Naive thymus-derived CD8-positive, alpha-beta T cell (primary cell): ENCODE measurements at regions not wholly inside any gene's neighbourhood (a gene's known extent, or its start where the extent isn't known, plus 50 kb on each side); places are given as distances from the start of the nearest gene placed in this dataset.
"Not testable (repeated sequence)": the region's sequence is repeated elsewhere in the genome, so short reads cannot be mapped to it uniquely, and the experiment has no call there.

Experiments used
- ATAC-seq, 2 donors: fragments of 150-1000 bp; cut with Tn5 transposase in 1 of 2; sonication (Bioruptor Pico), chemical (Tn5 transposase) in 1 of 2; 1 replicate in 1 of 2; 2 replicates in 1 of 2; pipeline ENCODE4 v1.10.0; 2021; ENCODE audit warnings: mild to moderate bottlenecking in 2 of 2, moderate library complexity in 2 of 2
- POLR2A ChIA-PET: fragments of 350-600 bp; sonication (Branson Sonifier 250); formaldehyde crosslinking; loops from one replicate; lab custom pipeline; 2021; ENCODE audit warnings: antibody characterized with exemption; lab: Charles Lee
- DNase-seq, 10 donors: peaks; one replicate each; pipeline versions ENCODE4 v3.0.0 to v3.0.0-alpha.2; 2020 to 2022
- H3K27ac Mint-ChIP-seq, 10 donors: one replicate each; pipeline ENCODE4 v1.8.0; 2020 to 2022; ENCODE audit warnings: mild to moderate bottlenecking in 10 of 10, mixed read lengths in 10 of 10, moderate library complexity in 4 of 10, inconsistent platforms in 1 of 10
- H3K27me3 Mint-ChIP-seq, 5 donors: one replicate each; pipeline ENCODE4 v1.8.0; 2021 to 2022; ENCODE audit warnings: mixed read lengths in 5 of 5
- H3K36me3 Mint-ChIP-seq, 3 donors: one replicate each; pipeline ENCODE4 v1.8.0; 2020 to 2022; ENCODE audit warnings: mixed read lengths in 3 of 3, mild to moderate bottlenecking in 2 of 3, inconsistent platforms in 1 of 3
- H3K4me1 Mint-ChIP-seq, 4 donors: one replicate each; pipeline ENCODE4 v1.8.0; 2021 to 2022; ENCODE audit warnings: mixed read lengths in 4 of 4
- H3K4me3 Mint-ChIP-seq, 10 donors: one replicate each; pipeline ENCODE4 v1.8.0; 2020 to 2022; ENCODE audit warnings: mild to moderate bottlenecking in 10 of 10, mixed read lengths in 10 of 10, moderate library complexity in 6 of 10, inconsistent platforms in 1 of 10
- H3K9me3 Mint-ChIP-seq, 9 donors: one replicate each; pipeline ENCODE4 v1.8.0; 2020 to 2022; ENCODE audit warnings: mixed read lengths in 9 of 9, mild to moderate bottlenecking in 3 of 9, inconsistent platforms in 1 of 9, moderate library complexity in 1 of 9

DNA sequence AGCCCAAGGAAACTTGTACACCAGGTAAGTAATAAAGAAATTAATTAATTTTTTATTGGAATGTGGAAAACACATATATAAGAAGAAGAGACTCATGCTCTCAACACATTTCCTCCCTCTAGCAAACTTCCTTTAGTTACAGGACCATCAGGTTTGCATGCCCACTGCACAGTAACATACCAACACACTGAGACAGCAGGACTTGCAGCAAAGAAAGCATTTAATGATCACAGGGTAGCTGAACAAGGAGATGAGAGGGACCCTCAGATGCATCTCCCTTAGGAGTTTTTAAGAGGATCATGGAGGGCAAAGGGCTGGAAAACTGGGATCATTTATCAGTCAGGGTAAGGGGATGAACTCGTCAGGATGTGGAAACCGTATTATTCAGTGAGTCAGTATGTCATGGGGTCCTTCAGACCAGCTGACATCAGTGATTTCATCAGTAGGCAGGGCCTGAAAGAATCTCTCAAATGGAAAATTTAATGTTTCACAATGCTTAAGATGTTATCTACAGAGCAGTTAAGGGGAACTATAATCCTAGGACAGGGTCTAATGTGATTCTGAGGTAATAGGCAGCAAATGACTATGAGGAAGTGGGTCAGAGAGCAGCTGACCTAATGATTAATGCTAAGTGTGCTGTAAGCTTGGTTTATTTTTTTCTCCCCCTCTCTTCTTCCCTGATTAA, 193.8 kb upstream of the RND3 start:
- POLR2A ChIA-PET = no interaction called here
- no peak for DNase-seq
- Mint-ChIP-seq H3K36me3 (no peaks in the 10 kb centered on the region), H3K4me3 (no peak overlapping the region), H3K9me3 (peaks cover 0 to 9% (median 0%) of the 10 kb centered on the region in 9 donors), H3K4me1 (no peaks in the 10 kb centered on the region), H3K27ac (no peak overlapping the region), H3K27me3 (peaks cover 0 to 4% (median 0%) of the 10 kb centered on the region in 5 donors)
- ATAC-seq = no peak

DNA sequence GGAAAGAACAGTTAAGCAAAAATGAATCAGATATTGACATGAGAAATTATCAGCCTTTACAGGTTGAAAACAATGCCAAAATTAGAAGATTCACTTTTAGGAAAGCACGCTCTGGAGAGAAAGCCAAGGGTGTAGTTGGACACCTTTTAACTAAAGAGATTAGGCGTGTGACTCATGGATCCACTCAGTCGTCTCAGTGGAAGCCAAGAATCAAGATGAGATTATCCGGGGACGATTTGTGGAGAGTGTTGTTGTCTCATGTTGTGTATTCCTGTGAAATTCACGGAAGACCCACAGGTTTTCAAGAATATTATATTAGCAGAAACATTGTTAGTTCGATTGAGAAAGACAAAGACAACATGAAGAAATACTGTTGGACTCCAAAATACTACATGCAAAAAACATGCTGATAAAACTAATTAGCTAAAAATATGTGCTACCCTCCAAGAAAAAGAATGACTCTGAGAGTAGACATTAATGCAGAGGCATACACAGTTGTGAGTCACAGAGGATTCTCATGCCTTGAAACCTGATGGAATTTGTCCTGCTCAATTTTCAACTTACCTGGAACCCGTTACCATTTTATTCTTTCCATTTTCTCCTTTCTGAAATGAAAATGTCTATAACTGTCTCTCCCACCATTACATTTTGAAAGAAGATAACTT, 192.1 kb upstream of the RND3 start:
- POLR2A ChIA-PET = no interaction called here
- peaks cover 0 to 4% (median 0%) of the 10 kb centered on the region in 5 donors for H3K27me3 Mint-ChIP-seq
- no peaks in the 10 kb centered on the region for H3K4me1 Mint-ChIP-seq
- H3K36me3 Mint-ChIP-seq = no peaks in the 10 kb centered on the region
- peaks cover 0 to 9% (median 0%) of the 10 kb centered on the region in 9 donors for H3K9me3 Mint-ChIP-seq
- H3K27ac Mint-ChIP-seq = no peak overlapping the region
- no peak overlapping the region for H3K4me3 Mint-ChIP-seq
- ATAC-seq (no peak), DNase-seq (no peak)

- Mint-ChIP-seq H3K9me3 (peaks cover 0 to 9% (median 0%) of the 10 kb centered on the region in 9 donors), H3K36me3 (no peaks in the 10 kb centered on the region), H3K4me3 (no peak overlapping the region), H3K27ac (no peak overlapping the region), H3K27me3 (peaks cover 0 to 4% (median 0%) of the 10 kb centered on the region in 5 donors), H3K4me1 (no peaks in the 10 kb centered on the region)
- DNase-seq = no peak
- POLR2A ChIA-PET = no interaction called here
- no peak for ATAC-seq
Measured at GRCh38 chr2:150677551-150677950, 190.1 kb upstream of the RND3 start.

GRCh38 chr2:150676747-150677383, 189.4 kb upstream of the RND3 start:
- no peaks in the 10 kb centered on the region for H3K4me1 Mint-ChIP-seq
- no peaks in the 10 kb centered on the region for H3K36me3 Mint-ChIP-seq
- no peak for ATAC-seq
- DNase-seq = no peak
- POLR2A ChIA-PET = no interaction called here
- peaks cover 0 to 4% (median 0%) of the 10 kb centered on the region in 5 donors for H3K27me3 Mint-ChIP-seq
- no peak overlapping the region for H3K4me3 Mint-ChIP-seq
- no peak overlapping the region for H3K27ac Mint-ChIP-seq
- peaks cover 0 to 9% (median 0%) of the 10 kb centered on the region in 9 donors for H3K9me3 Mint-ChIP-seq

DNA sequence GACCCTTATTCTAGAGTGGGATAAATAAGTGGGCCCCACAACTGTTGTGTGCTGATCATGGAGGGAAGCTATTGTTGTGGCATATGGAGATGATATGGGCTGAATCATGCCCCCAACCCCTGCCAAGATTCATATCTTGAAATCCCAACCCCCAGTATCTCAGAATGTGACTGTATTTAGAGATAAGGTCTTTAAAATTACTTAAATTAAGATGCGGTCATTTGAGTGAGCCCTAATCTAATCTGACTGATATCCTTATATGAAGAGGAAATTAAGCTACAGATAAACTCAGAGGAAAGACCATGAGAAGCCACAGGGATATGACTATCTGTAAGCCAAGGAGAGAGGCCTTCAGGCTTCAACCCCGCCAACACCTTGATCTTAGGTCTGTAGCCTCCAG, 188.3 kb upstream of the RND3 start:
- POLR2A ChIA-PET = no interaction called here
- ATAC-seq = no peak
- no peak for DNase-seq
- Mint-ChIP-seq H3K27me3 (peaks cover 0 to 4% (median 0%) of the 10 kb centered on the region in 5 donors), H3K36me3 (no peaks in the 10 kb centered on the region), H3K4me3 (no peak overlapping the region), H3K4me1 (no peaks in the 10 kb centered on the region), H3K9me3 (peaks cover 0 to 5% (median 0%) of the 10 kb centered on the region in 9 donors), H3K27ac (no peak overlapping the region)

GRCh38 chr2:150674283-150674682, 186.8 kb upstream of the RND3 start:
- Mint-ChIP-seq H3K4me3 (no peak overlapping the region), H3K27ac (no peak overlapping the region), H3K27me3 (peaks cover 0 to 4% (median 0%) of the 10 kb centered on the region in 5 donors), H3K36me3 (no peaks in the 10 kb centered on the region), H3K9me3 (peaks cover 0 to 3% (median 0%) of the 10 kb centered on the region in 9 donors), H3K4me1 (no peaks in the 10 kb centered on the region)
- DNase-seq = no peak
- POLR2A ChIA-PET = no interaction called here
- no peak for ATAC-seq

GRCh38 chr2:150672311-150672710, 184.8 kb upstream of the RND3 start:
- Mint-ChIP-seq H3K27me3 (peaks cover 0 to 1% (median 0%) of the 10 kb centered on the region in 5 donors), H3K27ac (no peak overlapping the region), H3K9me3 (peaks cover 0 to 17% (median 1%) of the 10 kb centered on the region in 9 donors), H3K4me1 (no peaks in the 10 kb centered on the region), H3K4me3 (no peak overlapping the region), H3K36me3 (no peaks in the 10 kb centered on the region)
- no peak for ATAC-seq
- POLR2A ChIA-PET = no interaction called here
- no peak for DNase-seq

DNA sequence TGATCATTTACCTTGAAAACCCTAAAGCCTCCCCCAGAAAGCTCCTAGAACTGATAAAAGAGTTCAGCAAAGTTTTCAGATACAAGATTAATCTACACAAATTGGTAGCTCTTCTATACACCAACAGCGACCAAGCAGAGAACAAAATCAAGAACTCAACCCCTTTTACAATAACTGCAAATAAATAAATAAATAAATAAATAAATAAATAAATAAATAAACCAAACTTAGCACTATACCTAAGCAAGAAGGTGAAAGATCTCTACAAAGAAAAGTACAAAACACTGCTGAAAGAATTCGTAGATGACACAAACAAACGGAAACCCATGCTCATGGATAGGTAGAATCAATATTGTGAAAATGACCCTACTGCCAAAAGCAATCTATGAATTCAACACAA, 182.0 kb upstream of the RND3 start:
- no peak for ATAC-seq
- H3K36me3 Mint-ChIP-seq = no peaks in the 10 kb centered on the region
- no peak overlapping the region for H3K27ac Mint-ChIP-seq
- H3K4me3 Mint-ChIP-seq = no peak overlapping the region
- H3K27me3 Mint-ChIP-seq = no peaks in the 10 kb centered on the region
- POLR2A ChIA-PET = no interaction called here
- DNase-seq = no peak
- no peaks in the 10 kb centered on the region for H3K4me1 Mint-ChIP-seq
- H3K9me3 Mint-ChIP-seq = peaks cover 0 to 19% (median 4%) of the 10 kb centered on the region in 9 donors

GRCh38 chr2:150667039-150667438, 179.6 kb upstream of the RND3 start:
- H3K36me3 Mint-ChIP-seq, DNase-seq, H3K4me3 Mint-ChIP-seq, ATAC-seq, H3K27ac Mint-ChIP-seq, H3K4me1 Mint-ChIP-seq, H3K27me3 Mint-ChIP-seq, POLR2A ChIA-PET: not testable (repeated sequence)
- H3K9me3 Mint-ChIP-seq = peaks cover 4 to 24% (median 6%) of the 10 kb centered on the region in 9 donors

GRCh38 chr2:150663143-150663542, 175.7 kb upstream of the RND3 start:
- no peak overlapping the region for H3K27ac Mint-ChIP-seq
- H3K4me1 Mint-ChIP-seq = no peaks in the 10 kb centered on the region
- H3K4me3 Mint-ChIP-seq = no peak overlapping the region
- peaks cover 0 to 1% (median 0%) of the 10 kb centered on the region in 5 donors for H3K27me3 Mint-ChIP-seq
- ATAC-seq = no peak
- POLR2A ChIA-PET = no interaction called here
- H3K36me3 Mint-ChIP-seq = peaks cover 0 to 11% (median 0%) of the 10 kb centered on the region in 3 donors
- peaks cover 5 to 32% (median 13%) of the 10 kb centered on the region in 9 donors for H3K9me3 Mint-ChIP-seq
- no peak for DNase-seq

DNA sequence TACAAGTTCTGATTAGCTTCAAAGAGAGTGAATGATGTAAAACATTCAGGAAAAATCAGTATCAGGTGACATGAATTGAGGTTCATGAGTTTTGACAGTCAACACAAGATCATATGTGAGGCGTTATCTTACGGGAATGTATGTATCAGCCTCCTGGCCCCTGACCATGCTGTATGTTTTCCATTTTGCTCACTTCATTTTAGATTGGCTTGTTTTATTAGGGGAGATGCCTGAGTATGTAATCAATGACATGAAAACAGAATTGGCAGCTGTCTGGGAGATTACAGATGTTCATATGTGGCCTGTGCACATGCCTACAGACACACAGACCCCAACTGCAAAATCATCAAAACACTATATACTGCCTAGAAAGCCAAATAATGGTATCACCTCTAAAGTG, 168.5 kb upstream of the RND3 start:
- H3K27me3 Mint-ChIP-seq = peaks cover 0 to 1% (median 0%) of the 10 kb centered on the region in 5 donors
- H3K4me1 Mint-ChIP-seq = no peaks in the 10 kb centered on the region
- ATAC-seq (no peak), DNase-seq (no peak)
- peaks cover 0 to 7% (median 0%) of the 10 kb centered on the region in 3 donors for H3K36me3 Mint-ChIP-seq
- POLR2A ChIA-PET = no interaction called here
- no peak overlapping the region for H3K27ac Mint-ChIP-seq
- H3K9me3 Mint-ChIP-seq = peaks cover 0 to 23% (median 11%) of the 10 kb centered on the region in 9 donors
- no peak overlapping the region for H3K4me3 Mint-ChIP-seq

GRCh38 chr2:150653351-150653750, 165.9 kb upstream of the RND3 start:
- H3K9me3 Mint-ChIP-seq = peaks cover 0 to 21% (median 4%) of the 10 kb centered on the region in 9 donors
- POLR2A ChIA-PET = no interaction called here
- no peak overlapping the region for H3K27ac Mint-ChIP-seq
- DNase-seq = no peak
- peaks cover 0 to 1% (median 0%) of the 10 kb centered on the region in 3 donors for H3K36me3 Mint-ChIP-seq
- no peaks in the 10 kb centered on the region for H3K27me3 Mint-ChIP-seq
- H3K4me3 Mint-ChIP-seq = no peak overlapping the region
- no peaks in the 10 kb centered on the region for H3K4me1 Mint-ChIP-seq
- no peak for ATAC-seq

DNA sequence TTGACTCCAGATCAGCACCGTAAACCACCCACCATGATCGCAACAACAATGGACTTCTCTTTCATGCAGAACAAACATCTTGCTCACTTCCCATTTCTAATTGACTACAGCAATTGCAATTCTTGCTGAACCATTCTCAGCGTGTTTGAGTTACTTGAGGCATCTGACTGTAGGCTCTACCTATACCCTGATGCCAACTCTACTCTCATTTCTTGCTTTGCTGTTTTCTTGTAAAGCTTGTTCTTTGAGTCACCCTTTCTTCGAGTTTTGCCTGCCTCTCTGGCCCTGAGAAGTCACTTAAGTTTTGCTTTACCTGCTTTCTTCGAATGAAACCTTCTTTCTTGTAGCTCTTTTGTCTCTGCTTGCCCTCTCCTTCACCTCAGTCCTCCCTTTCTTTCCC, 160.5 kb upstream of the RND3 start:
- Mint-ChIP-seq H3K4me1 (no peaks in the 10 kb centered on the region), H3K27ac (no peak overlapping the region), H3K36me3 (no peaks in the 10 kb centered on the region), H3K27me3 (peaks cover 0 to 2% (median 0%) of the 10 kb centered on the region in 5 donors), H3K4me3 (no peak overlapping the region), H3K9me3 (peaks cover 0 to 17% (median 0%) of the 10 kb centered on the region in 9 donors)
- DNase-seq = no peak
- POLR2A ChIA-PET = no interaction called here
- no peak for ATAC-seq
